H9 (cell line): ENCODE measurements at regions not wholly inside any gene's neighbourhood (a gene's known extent, or its start where the extent isn't known, plus 50 kb on each side); places are given as distances from the start of the nearest gene placed in this dataset.
A peak's percentile ranks its signal among the peaks of the same experiment; 100 is the strongest.

Source experiments
- DNase-seq: peaks from one replicate; pipeline ENCODE4 v3.0.0-alpha.2; 2017
- H2AFZ ChIP-seq: one replicate; pipeline ENCODE4 v1.6.1; 2013; ENCODE audit warnings: mild to moderate bottlenecking, low read length, control low read depth, moderate library complexity
- H2AK5ac ChIP-seq: 2 replicates; pipeline ENCODE4 v1.6.1; 2013; ENCODE audit warnings: low read length, control low read depth, mixed read lengths; ENCODE audit not compliant: insufficient read length
- H2BK120ac ChIP-seq: one replicate; pipeline ENCODE4 v1.6.1; 2013; ENCODE audit warnings: low read depth, mild to moderate bottlenecking, low read length, control low read depth, inconsistent platforms; ENCODE audit not compliant: poor library complexity, severe bottlenecking
- H2BK12ac ChIP-seq: 2 replicates; pipeline ENCODE4 v1.6.1; 2013; ENCODE audit warnings: low read length, control low read depth, mixed read lengths, low read depth; ENCODE audit not compliant: insufficient read length
- H2BK15ac ChIP-seq: 2 replicates; pipeline ENCODE4 v1.6.1; 2013; ENCODE audit warnings: low read depth, low read length, control low read depth
- H2BK20ac ChIP-seq: one replicate; pipeline ENCODE4 v1.6.1; 2013; ENCODE audit warnings: low read depth, mild to moderate bottlenecking, low read length, control low read depth, inconsistent platforms; ENCODE audit not compliant: poor library complexity, severe bottlenecking
- H2BK5ac ChIP-seq: 2 replicates; pipeline ENCODE4 v1.6.1; 2013; ENCODE audit warnings: low read length, control low read depth, mixed read lengths; ENCODE audit not compliant: insufficient read length
- H3K14ac ChIP-seq: 2 replicates; pipeline ENCODE4 v1.6.1; 2013; ENCODE audit warnings: low read length, control low read depth; ENCODE audit not compliant: insufficient read depth
- H3K18ac ChIP-seq: 2 replicates; pipeline ENCODE4 v1.6.1; 2013; ENCODE audit warnings: low read depth, mild to moderate bottlenecking, mixed read lengths, low read length, control low read depth; ENCODE audit not compliant: insufficient read length
- H3K23ac ChIP-seq: 2 replicates; pipeline ENCODE4 v1.6.1; 2013; ENCODE audit warnings: low read length, control low read depth, mixed read lengths, low read depth; ENCODE audit not compliant: insufficient read length
- H3K23me2 ChIP-seq: 2 replicates; pipeline ENCODE4 v1.6.1; 2013; ENCODE audit warnings: low read depth, mild to moderate bottlenecking, mixed read lengths, low read length, control low read depth; ENCODE audit not compliant: insufficient read length, poor library complexity, severe bottlenecking
- H3K27ac ChIP-seq: 2 replicates; pipeline ENCODE4 v1.5.1; 2013; ENCODE audit warnings: low read length, control low read depth, mixed read lengths, low read depth; ENCODE audit not compliant: insufficient read length
- H3K27me3 ChIP-seq: 2 replicates; pipeline ENCODE4 v1.6.1; 2013; ENCODE audit warnings: low read length, control low read depth, inconsistent platforms; ENCODE audit not compliant: insufficient read depth
- H3K4ac ChIP-seq: 2 replicates; pipeline ENCODE4 v1.6.1; 2013; ENCODE audit warnings: low read depth, mild to moderate bottlenecking, control low read depth, inconsistent platforms, low read length, moderate library complexity
- H3K4me1 ChIP-seq: 2 replicates; pipeline ENCODE4 v1.6.1; 2013; ENCODE audit warnings: low read length, control low read depth, inconsistent platforms; ENCODE audit not compliant: insufficient read depth
- H3K4me2 ChIP-seq: 2 replicates; pipeline ENCODE4 v1.6.1; 2013; ENCODE audit warnings: low read length, control low read depth, mixed read lengths; ENCODE audit not compliant: insufficient read length, insufficient read depth
- H3K56ac ChIP-seq: 2 replicates; pipeline ENCODE4 v1.6.1; 2013; ENCODE audit warnings: low read depth, mild to moderate bottlenecking, mixed read lengths, low read length, control low read depth; ENCODE audit not compliant: insufficient read length
- H3K79me1 ChIP-seq: 2 replicates; pipeline ENCODE4 v1.6.1; 2013; ENCODE audit warnings: low read depth, mild to moderate bottlenecking, moderate library complexity, low read length, control low read depth, inconsistent platforms; ENCODE audit not compliant: insufficient read depth, poor library complexity, severe bottlenecking
- H3K79me2 ChIP-seq: 2 replicates; pipeline ENCODE4 v1.6.1; 2013; ENCODE audit warnings: low read length, control low read depth, inconsistent platforms; ENCODE audit not compliant: insufficient read depth
- H3K9ac ChIP-seq: 2 replicates; pipeline ENCODE4 v1.6.1; 2013; ENCODE audit warnings: low read length, control low read depth, mixed read lengths; ENCODE audit not compliant: insufficient read length; ENCODE audit errors: extremely low read depth
- H3K9me3 ChIP-seq: one replicate; pipeline ENCODE4 v1.6.1; 2013; ENCODE audit warnings: low read depth, low read length, inconsistent platforms; ENCODE audit not compliant: control insufficient read depth
- H3T11ph ChIP-seq: one replicate; pipeline ENCODE4 v1.6.1; 2013; ENCODE audit warnings: mild to moderate bottlenecking, low read length, control low read depth, inconsistent platforms
- H4K20me1 ChIP-seq: one replicate; pipeline ENCODE4 v1.6.1; 2013; ENCODE audit not compliant: control insufficient read depth, insufficient read length, insufficient read depth
- H4K5ac ChIP-seq: 2 replicates; pipeline ENCODE4 v1.6.1; 2013; ENCODE audit warnings: low read depth, mild to moderate bottlenecking, mixed read lengths, low read length, control low read depth; ENCODE audit not compliant: insufficient read length
- H4K8ac ChIP-seq: replicated peaks from 2 replicates; pipeline ENCODE4 v1.6.1; 2013; ENCODE audit warnings: low read length, control low read depth, mixed read lengths, low read depth; ENCODE audit not compliant: insufficient read length
- H4K91ac ChIP-seq: 2 replicates; pipeline ENCODE4 v1.6.1; 2013; ENCODE audit warnings: low read depth, mild to moderate bottlenecking, moderate library complexity, mixed read lengths, low read length, control low read depth; ENCODE audit not compliant: insufficient read length
- H3K27ac Mint-ChIP-seq, 3 experiments: 2 replicates in 2 of 3; 3 replicates in 1 of 3; pipeline ENCODE4 v1.8.0; 2020 to 2021; ENCODE audit warnings: mixed read lengths in 3 of 3, mild to moderate bottlenecking in 1 of 3, moderate library complexity in 1 of 3
- H3K27me3 Mint-ChIP-seq: 2 replicates; pipeline ENCODE4 v1.8.0; 2021; ENCODE audit warnings: low read depth, mild to moderate bottlenecking, moderate library complexity, mixed read lengths
- H3K36me3 Mint-ChIP-seq, 3 experiments: 2 replicates in 2 of 3; 3 replicates in 1 of 3; pipeline ENCODE4 v1.8.0; 2020 to 2021; ENCODE audit warnings: low read depth in 3 of 3, mixed read lengths in 3 of 3; ENCODE audit not compliant: insufficient read depth in 1 of 3
- H3K4me1 Mint-ChIP-seq, 2 experiments: 2 replicates each; pipeline ENCODE4 v1.8.0; 2020; ENCODE audit warnings: mixed read lengths in 2 of 2
- H3K4me3 Mint-ChIP-seq, 2 experiments: 2 replicates in 1 of 2; 3 replicates in 1 of 2; pipeline ENCODE4 v1.8.0; 2020 to 2021; ENCODE audit warnings: mild to moderate bottlenecking in 2 of 2, mixed read lengths in 2 of 2, moderate library complexity in 1 of 2
- H3K9me3 Mint-ChIP-seq, 2 experiments: 2 replicates in 1 of 2; 3 replicates in 1 of 2; pipeline ENCODE4 v1.8.0; 2020; ENCODE audit warnings: mild to moderate bottlenecking in 2 of 2, mixed read lengths in 2 of 2, moderate library complexity in 1 of 2
- CTCF ChIP-seq: fragments of 200-600 bp; sonication (generic); conservative IDR thresholded peaks from 3 replicates; pipeline ENCODE4 v1.8.0; 2021; ENCODE audit warnings: antibody characterized with exemption, mild to moderate bottlenecking
- WGBS: extraction: QIAGEN DNeasy Blood & Tissue Kit; methylation state at CpG from one replicate; pipeline ENCODE4 v1.1.7; 2013; ENCODE audit warnings: missing lambda C conversion rate, low lambda C conversion rate, mixed read lengths; ENCODE audit not compliant: insufficient read length; ENCODE audit errors: extremely low coverage; 5-methylcytosine and 5-hydroxymethylcytosine counted together

GRCh38 chr4:154982187-154983047, 201.3 kb downstream of the RBM46 start:
- Histone ChIP-seq H2BK15ac (no peak overlapping the region), H3K4me2 (no peak overlapping the region), H4K8ac (no peak overlapping the region), H3K23ac (no peak overlapping the region), H2BK12ac (no peak overlapping the region), H3K18ac (no peak overlapping the region), H3K56ac (no peak overlapping the region), H2BK120ac (no peak overlapping the region), H3K79me1 (no peaks in the 10 kb centered on the region), H3K27me3 (no peaks in the 10 kb centered on the region), H3K27ac (no peak overlapping the region), H3T11ph (no peak overlapping the region), H4K20me1 (no peaks in the 10 kb centered on the region), H3K23me2 (no peaks in the 10 kb centered on the region), H3K9ac (no peak overlapping the region), H4K91ac (no peak overlapping the region), H4K5ac (no peak overlapping the region), H3K9me3 (no peaks in the 10 kb centered on the region), H3K4ac (no peak overlapping the region), H2AK5ac (no peak overlapping the region), H3K14ac (no peak overlapping the region), H2BK5ac (no peak overlapping the region), H3K4me1 (no peaks in the 10 kb centered on the region), H2AFZ (peak overlapping the region; percentile 59), H3K79me2 (no peaks in the 10 kb centered on the region), H2BK20ac (no peak overlapping the region)
- Mint-ChIP-seq H3K4me1 (peaks cover 4 to 5% of the 10 kb centered on the region in 2 experiments), H3K27me3 (no peaks in the 10 kb centered on the region), H3K9me3 (peaks cover 3% of the 10 kb centered on the region in 2 experiments; a peak in 2 of 5 replicates), H3K4me3 (no peak overlapping the region), H3K27ac (no peak overlapping the region), H3K36me3 (peaks cover 0 to 5% (median 0%) of the 10 kb centered on the region in 3 experiments; a peak in 1 of 7 replicates)
- TF ChIP-seq CTCF, result peak; percentile 83
- no CpG with 5 or more reads among the region's 10 CpGs for WGBS
- peak; percentile 79 for DNase-seq
